GM12892 (cell line): ENCODE measurements at regions not wholly inside any gene's neighbourhood (a gene's known extent, or its start where the extent isn't known, plus 50 kb on each side); places are given as distances from the start of the nearest gene placed in this dataset.

Source experiments
- POLR2A ChIP-seq: IDR thresholded peaks from 2 replicates; pipeline ENCODE4 v1.6.1; 2011; ENCODE audit warnings: low read depth, low read length, control low read depth
- POLR2AphosphoS5 ChIP-seq: IDR thresholded peaks from 2 replicates; pipeline ENCODE4 v1.6.1; 2011; ENCODE audit warnings: low read depth, low read length, control low read depth
- TAF1 ChIP-seq: IDR thresholded peaks from 2 replicates; pipeline ENCODE4 v1.6.1; 2011; ENCODE audit warnings: low read depth, mild to moderate bottlenecking, control low read depth, low read length, borderline replicate concordance

DNA sequence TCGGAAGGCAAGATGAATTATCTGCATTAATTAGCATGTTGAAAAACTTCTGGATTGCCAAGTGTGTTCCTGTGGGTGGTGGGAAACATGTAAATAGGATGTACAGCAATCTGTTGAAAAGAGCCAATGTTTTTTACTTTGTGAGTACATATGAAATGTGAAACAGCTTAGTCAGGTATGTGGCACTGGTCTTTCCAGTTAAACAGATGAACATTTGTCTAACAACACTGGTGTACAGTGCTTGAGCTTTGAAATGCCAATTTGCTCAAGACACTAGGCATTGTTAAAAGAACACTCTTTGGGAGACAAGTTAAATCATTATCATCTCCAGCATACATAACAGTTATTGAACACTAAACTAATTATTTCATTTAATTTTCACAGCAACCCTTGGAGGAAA lies 107.3 kb upstream of the SLC24A2 start:
- TF ChIP-seq POLR2AphosphoS5 = no peak
- no peak for TF ChIP-seq POLR2A
- no peak for TF ChIP-seq TAF1
